Ishikawa (cell line): ENCODE measurements at regions not wholly inside any gene's neighbourhood (a gene's known extent, or its start where the extent isn't known, plus 50 kb on each side); places are given as distances from the start of the nearest gene placed in this dataset.

Experiments used
- CEBPB ChIP-seq: IDR thresholded peaks from 2 replicates; pipeline ENCODE4 v1.6.1; 2012
- CREB1 ChIP-seq: IDR thresholded peaks from 2 replicates; pipeline ENCODE4 v1.6.1; 2012; ENCODE audit warnings: low read depth
- EGR1 ChIP-seq: IDR thresholded peaks from 2 replicates; pipeline ENCODE4 v1.6.1; 2012
- EP300 ChIP-seq: IDR thresholded peaks from 2 replicates; pipeline ENCODE4 v1.6.1; 2012; ENCODE audit warnings: borderline replicate concordance
- FOXM1 ChIP-seq: IDR thresholded peaks from 2 replicates; pipeline ENCODE4 v1.6.1; 2012; ENCODE audit warnings: low read depth, borderline replicate concordance
- MAX ChIP-seq: IDR thresholded peaks from 2 replicates; pipeline ENCODE4 v1.6.1; 2012
- NFIC ChIP-seq: IDR thresholded peaks from 2 replicates; pipeline ENCODE4 v1.6.1; 2012
- RAD21 ChIP-seq: IDR thresholded peaks from 2 replicates; pipeline ENCODE4 v1.6.1; 2012; ENCODE audit warnings: low read depth
- REST ChIP-seq: IDR thresholded peaks from 2 replicates; pipeline ENCODE4 v1.6.1; 2012; ENCODE audit warnings: low read depth, mild to moderate bottlenecking
- TAF1 ChIP-seq: IDR thresholded peaks from 2 replicates; pipeline ENCODE4 v1.6.1; 2012; ENCODE audit warnings: low read depth, mild to moderate bottlenecking
- TCF12 ChIP-seq: IDR thresholded peaks from 2 replicates; pipeline ENCODE4 v1.6.1; 2012; ENCODE audit warnings: low read depth
- TEAD4 ChIP-seq: IDR thresholded peaks from 2 replicates; pipeline ENCODE4 v1.6.1; 2012
- USF1 ChIP-seq: IDR thresholded peaks from 2 replicates; pipeline ENCODE4 v1.6.1; 2012
- YY1 ChIP-seq: IDR thresholded peaks from 2 replicates; pipeline ENCODE4 v1.6.1; 2012; ENCODE audit warnings: low read depth
- ZBTB7A ChIP-seq: IDR thresholded peaks from 2 replicates; pipeline ENCODE4 v1.6.1; 2012; ENCODE audit warnings: low read depth

GRCh38 chr5:50320131-50320749 lies 120.8 kb downstream of the EMB start:
- no peak for TF ChIP-seq YY1
- no peak for TF ChIP-seq FOXM1
- peak; percentile 27 for TF ChIP-seq RAD21
- no peak for TF ChIP-seq EGR1

GRCh38 chr5:50318220-50318619 lies 122.9 kb downstream of the EMB start:
- TF ChIP-seq TCF12 (no peak), MAX (no peak), ZBTB7A (no peak), YY1 (no peak), FOXM1 (no peak), CEBPB (no peak), USF1 (no peak), RAD21 (no peak), EGR1 (no peak), EP300 (no peak)

- no peak for TF ChIP-seq NFIC
- no peak for TF ChIP-seq REST
- no peak for TF ChIP-seq CREB1
- no peak for TF ChIP-seq FOXM1
- no peak for TF ChIP-seq EGR1
- TF ChIP-seq MAX, result no peak
- TF ChIP-seq RAD21, result no peak
- TF ChIP-seq YY1, result no peak
- TF ChIP-seq TCF12, result no peak
Observed at GRCh38 chr5:50302815-50303490, 138.1 kb downstream of the EMB start.

GRCh38 chr5:50301756-50302155 lies 139.3 kb downstream of the EMB start:
- TF ChIP-seq TAF1 (no peak), EP300 (no peak), CREB1 (no peak), TEAD4 (no peak), NFIC (no peak), EGR1 (no peak), YY1 (no peak), MAX (no peak), USF1 (no peak)

GRCh38 chr5:50300878-50301277 lies 140.2 kb downstream of the EMB start:
- TF ChIP-seq YY1 (no peak), EP300 (no peak), NFIC (no peak), MAX (no peak), RAD21 (no peak), CEBPB (no peak), ZBTB7A (no peak), FOXM1 (no peak), USF1 (no peak), CREB1 (no peak), TEAD4 (no peak), EGR1 (no peak), REST (no peak), TAF1 (no peak), TCF12 (no peak)
